Upper lobe of right lung (tissue), 1 donor: ENCODE measurements at regions not wholly inside any gene's neighbourhood (a gene's known extent, or its start where the extent isn't known, plus 50 kb on each side); places are given as distances from the start of the nearest gene placed in this dataset.
A peak's percentile ranks its signal among the peaks of the same experiment; 100 is the strongest.

Experiments
- ATAC-seq: fragments of 200-7000 bp; cut with Tn5 transposase; one replicate; pipeline ENCODE4 v1.9.1; 2020; ENCODE audit warnings: mild to moderate bottlenecking, moderate library complexity
- DNase-seq: peaks from one replicate; pipeline ENCODE4 v3.0.0-alpha.2; 2020
- H3K27ac ChIP-seq: fragments of 200-600 bp; one replicate; pipeline ENCODE4 v1.8.0; 2022
- H3K27me3 ChIP-seq: fragments of 200-600 bp; one replicate; pipeline ENCODE4 v1.8.0; 2022; ENCODE audit warnings: mild to moderate bottlenecking
- H3K36me3 ChIP-seq: fragments of 200-600 bp; one replicate; pipeline ENCODE4 v1.8.0; 2022
- H3K4me1 ChIP-seq: fragments of 200-600 bp; one replicate; pipeline ENCODE4 v1.8.0; 2022
- H3K4me3 ChIP-seq: fragments of 200-600 bp; one replicate; pipeline ENCODE4 v1.8.0; 2022; ENCODE audit warnings: mild to moderate bottlenecking
- H3K9me3 ChIP-seq: fragments of 200-600 bp; one replicate; pipeline ENCODE4 v1.8.0; 2022
- CTCF ChIP-seq: fragments of 200-600 bp; IDR thresholded peaks from one replicate; pipeline ENCODE4 v1.8.0; 2022; ENCODE audit warnings: antibody characterized with exemption
- intact Hi-C: fragments of 100-400 bp; cut with DNase I; formaldehyde crosslinking; loops from one replicate; pipeline ENCODE4 v1.11.0; 2022
- donor health status: DM: no; HTN: yes; CAD: no; lungs with severe emphysema.

DNA sequence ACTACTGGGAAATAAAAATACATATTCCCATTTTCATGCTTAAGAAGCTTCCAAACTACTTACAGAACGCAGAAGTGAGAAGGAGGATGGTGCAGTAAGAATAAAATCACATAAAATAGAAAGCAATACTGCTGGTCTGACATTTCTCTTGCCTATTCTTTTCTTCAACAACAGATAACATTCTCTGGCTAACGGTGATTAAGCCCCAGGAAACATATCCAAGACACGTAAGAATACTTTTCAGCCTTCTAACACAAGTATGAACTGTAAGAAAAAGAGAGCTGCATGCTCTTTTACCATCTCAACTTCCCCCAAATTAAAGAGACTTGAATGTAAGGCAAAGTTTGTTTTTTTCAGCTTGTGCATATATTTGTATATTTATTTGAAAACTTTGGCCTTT is 156.1 kb upstream of the TARS1 start:
- Histone ChIP-seq H3K27me3 (no peaks in the 10 kb centered on the region), H3K9me3 (no peaks in the 10 kb centered on the region), H3K27ac (no peak overlapping the region), H3K4me3 (no peak overlapping the region), H3K4me1 (peaks cover 3% of the 10 kb centered on the region), H3K36me3 (no peaks in the 10 kb centered on the region)
- no peak for ATAC-seq
- TF ChIP-seq CTCF = no peak
- intact Hi-C loops = no loop called here
- no peak for DNase-seq

DNA sequence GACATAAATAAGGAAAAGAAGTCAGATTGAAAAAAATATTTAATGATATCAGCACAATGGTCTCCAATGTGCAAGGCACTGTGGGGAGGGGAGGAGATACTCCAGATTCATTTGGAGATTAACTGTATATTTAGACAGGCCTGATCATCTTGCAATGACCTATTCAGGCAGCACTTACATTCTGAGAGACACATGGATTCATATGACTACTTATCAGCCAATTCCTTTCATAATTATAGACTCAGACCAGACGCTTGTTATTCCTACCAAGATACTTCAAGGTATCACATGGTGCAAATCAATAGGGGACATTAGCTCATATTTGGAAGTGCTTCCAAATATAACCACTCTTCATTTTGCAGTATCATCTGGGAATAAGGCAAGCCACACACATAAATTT is 153.5 kb upstream of the TARS1 start:
- Histone ChIP-seq H3K9me3 (no peaks in the 10 kb centered on the region), H3K4me1 (no peaks in the 10 kb centered on the region), H3K4me3 (no peak overlapping the region), H3K27ac (no peak overlapping the region), H3K27me3 (no peaks in the 10 kb centered on the region), H3K36me3 (no peaks in the 10 kb centered on the region)
- intact Hi-C loops = no loop called here
- DNase-seq = no peak
- no peak for ATAC-seq
- TF ChIP-seq CTCF = no peak

DNA sequence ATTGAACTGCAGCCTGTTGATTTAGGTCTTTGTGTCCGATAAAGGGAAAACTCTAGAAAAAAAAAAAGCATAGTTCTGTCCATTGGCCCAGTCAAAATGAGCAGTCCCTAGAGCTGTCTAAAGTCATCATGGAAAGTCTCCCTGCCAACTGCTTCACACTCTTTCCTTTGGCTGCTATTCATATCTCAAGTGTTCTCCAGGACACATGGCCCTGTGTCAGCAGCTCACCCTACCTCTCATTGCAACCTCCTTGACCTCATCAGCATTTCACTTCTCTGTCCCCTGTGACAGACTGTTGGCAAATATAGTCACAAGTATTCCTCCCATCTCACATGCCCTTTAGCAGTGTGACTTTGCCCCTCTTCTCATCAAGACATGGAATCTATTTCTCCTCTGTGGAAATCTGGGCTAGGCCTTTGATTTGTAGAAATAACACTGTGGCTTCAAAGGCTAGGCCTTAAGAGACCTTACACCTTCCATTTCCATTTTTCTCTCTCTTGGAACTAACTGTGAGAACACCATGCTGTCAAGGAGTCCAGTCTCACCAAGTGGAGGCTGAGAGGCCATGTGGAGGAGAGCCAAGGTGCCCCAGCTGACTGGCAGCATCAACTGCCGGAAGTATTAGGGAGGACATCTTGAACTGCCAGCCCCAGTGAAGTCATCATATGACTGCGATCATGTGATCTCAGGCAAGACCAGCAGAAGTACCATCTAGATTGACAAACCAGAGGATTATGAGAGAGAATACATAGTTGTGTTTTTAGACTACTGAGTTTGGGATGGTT is 149.4 kb upstream of the TARS1 start:
- ATAC-seq = peak; percentile 66
- intact Hi-C loops = no loop called here

DNA sequence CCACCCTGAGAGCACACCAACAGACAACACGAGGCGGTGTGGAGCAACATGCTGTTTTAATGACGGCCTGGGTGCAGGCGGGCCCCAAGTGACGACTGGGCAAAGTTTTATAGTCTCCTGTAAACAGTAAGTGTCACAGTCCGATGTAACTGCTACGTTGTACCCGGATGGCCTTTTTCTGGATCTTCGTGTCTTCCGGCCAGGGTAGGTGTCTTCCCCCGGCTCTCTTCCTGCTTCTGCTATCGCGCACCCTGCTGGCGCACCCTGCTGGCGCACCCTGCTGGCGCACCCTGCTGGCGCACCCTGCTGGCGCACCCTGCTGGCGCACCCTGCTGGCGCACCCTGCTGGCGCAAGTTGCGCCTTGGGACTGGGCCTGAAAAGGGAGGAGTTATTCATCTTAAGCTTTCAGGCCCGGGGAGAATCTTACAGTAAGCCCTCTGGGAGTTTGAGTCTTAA is 143.0 kb upstream of the TARS1 start:
- no peak for ATAC-seq
- no peak for DNase-seq
- intact Hi-C loops = no loop called here
- Histone ChIP-seq H3K4me3 (no peak overlapping the region), H3K36me3 (no peaks in the 10 kb centered on the region), H3K9me3 (no peaks in the 10 kb centered on the region), H3K27me3 (no peaks in the 10 kb centered on the region), H3K27ac (no peak overlapping the region), H3K4me1 (peaks cover 14% of the 10 kb centered on the region)
- TF ChIP-seq CTCF = peak; percentile 22

More for the DNA sequence above, 149.4 kb upstream of the TARS1 start:
- Histone ChIP-seq H3K36me3 (no peaks in the 10 kb centered on the region), H3K27me3 (no peaks in the 10 kb centered on the region), H3K9me3 (no peaks in the 10 kb centered on the region), H3K27ac (no peak overlapping the region), H3K4me3 (no peak overlapping the region), H3K4me1 (no peaks in the 10 kb centered on the region)
- no peak for TF ChIP-seq CTCF
- DNase-seq = no peak

DNA sequence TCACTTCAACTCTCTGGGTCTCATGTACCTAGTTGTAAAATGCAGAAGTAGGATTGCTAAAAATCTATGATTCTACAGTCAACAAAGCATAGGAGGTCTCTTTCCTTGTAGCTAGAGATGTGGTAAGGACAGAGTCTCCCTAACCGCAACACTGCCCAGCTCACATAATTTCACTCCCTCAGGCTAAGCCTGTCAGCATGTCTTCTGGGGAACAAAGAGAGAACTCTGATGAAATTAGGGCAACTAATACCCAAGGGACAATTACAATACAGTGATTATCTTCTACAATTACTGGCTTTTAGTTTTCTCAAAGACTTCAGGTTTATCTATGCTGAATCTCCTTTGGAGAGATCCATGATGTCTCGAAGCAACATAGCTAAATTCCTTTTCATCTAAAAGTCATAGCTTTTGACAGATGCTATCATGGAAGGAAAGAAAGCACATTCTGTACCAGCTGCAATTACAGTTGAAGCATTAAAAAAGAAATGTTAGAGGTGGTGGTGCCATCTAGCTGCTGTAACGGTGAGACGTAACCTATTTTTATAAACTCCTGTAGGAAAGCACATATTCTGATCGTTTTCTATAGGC is 141.1 kb upstream of the TARS1 start:
- Histone ChIP-seq H3K27ac (no peak overlapping the region), H3K27me3 (no peaks in the 10 kb centered on the region), H3K36me3 (no peaks in the 10 kb centered on the region), H3K4me3 (no peak overlapping the region), H3K4me1 (peaks cover 14% of the 10 kb centered on the region), H3K9me3 (no peaks in the 10 kb centered on the region)
- no peak for DNase-seq
- intact Hi-C loops = no loop called here
- TF ChIP-seq CTCF = peak; percentile 42
- peak; percentile 82 for ATAC-seq
